HG02642 (cell line): ENCODE measurements at regions not wholly inside any gene's neighbourhood (a gene's known extent, or its start where the extent isn't known, plus 50 kb on each side); places are given as distances from the start of the nearest gene placed in this dataset.

ENCODE experiments used
- ATAC-seq: cut with Tn5 transposase; IDR thresholded peaks from one replicate; pipeline ENCODE4 v1.9.1; 2021; ENCODE audit warnings: mild to moderate bottlenecking; ENCODE audit not compliant: unreplicated experiment, poor library complexity

- ATAC-seq = no peak
Measured at GRCh38 chr21:14737284-14737691, 191.2 kb upstream of the SAMSN1 start.

DNA sequence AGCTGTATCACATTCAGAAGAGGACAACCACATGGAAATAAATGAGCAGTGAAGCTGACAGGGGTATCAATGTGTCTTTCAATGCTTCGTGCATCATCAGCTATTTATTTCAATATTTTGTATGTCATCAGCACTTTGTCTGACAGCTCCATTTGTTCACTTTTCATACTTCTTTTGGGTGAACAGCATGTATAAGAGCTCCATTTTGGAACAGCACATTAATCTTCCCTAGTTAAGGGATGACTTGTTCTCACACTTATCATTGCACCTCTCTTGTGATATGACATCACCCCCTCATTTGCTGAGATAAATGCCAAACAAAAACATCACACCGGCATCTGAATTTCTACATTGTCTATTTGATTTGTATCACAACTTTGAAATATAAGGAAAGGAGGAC lies 190.6 kb upstream of the SAMSN1 start:
- no peak for ATAC-seq

DNA sequence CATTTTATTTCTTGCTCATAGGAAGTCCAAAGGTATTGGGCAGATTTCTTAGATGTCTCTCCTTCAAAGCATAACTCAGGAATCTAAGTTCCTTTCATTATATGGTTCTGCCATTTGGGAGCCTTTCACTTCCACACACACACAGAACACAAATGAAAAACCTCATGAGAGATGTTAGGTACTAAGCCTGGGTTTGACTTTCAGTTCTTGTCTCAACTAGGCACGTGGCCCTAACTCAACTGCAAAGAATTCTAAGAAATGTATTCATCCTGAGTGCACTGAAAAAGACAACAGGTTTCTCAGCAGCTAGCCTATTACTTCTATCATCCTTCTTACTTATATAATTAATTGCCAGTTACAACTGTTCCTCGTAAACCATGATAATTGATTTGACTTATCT lies 190.0 kb upstream of the SAMSN1 start:
- ATAC-seq = peak; percentile 73

DNA sequence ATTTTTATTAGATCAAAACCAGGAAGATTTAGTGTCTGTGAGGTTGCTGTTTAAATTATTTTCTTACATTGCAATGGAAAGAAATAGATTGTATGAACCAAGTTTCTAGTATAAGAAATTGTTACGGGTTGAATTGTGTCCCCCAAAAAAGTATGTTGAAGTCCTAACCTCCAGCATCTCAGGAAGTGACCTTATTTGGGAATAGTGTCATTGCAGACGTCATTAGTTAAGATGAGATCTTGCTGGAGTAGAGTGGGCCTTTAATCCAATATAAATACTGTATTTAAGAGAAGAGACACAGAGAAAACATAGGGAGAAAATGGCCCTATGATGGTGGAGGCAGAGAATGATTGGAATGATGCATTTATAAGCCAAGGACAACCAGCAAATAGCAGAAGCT lies 188.7 kb upstream of the SAMSN1 start:
- no peak for ATAC-seq

DNA sequence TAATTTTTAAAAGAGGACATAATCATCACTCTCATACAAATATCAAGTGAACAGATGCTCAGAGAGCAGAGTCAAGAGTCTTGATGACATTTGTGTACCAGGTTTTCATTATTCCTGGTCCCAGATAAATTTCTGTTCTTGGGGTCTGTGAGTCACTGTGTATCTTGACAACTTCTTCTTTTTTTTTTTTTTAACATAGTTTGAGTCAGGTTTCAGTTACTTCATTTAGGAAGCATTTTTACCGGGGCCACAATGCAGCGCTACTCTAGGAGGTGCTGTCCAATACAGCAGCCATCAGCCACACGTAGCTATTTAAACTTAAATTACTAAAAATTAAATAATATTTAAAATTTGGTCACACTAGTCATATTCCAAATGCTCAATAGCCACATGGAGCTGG lies 188.1 kb upstream of the SAMSN1 start:
- no peak for ATAC-seq

GRCh38 chr21:14725219-14725618 lies 179.1 kb upstream of the SAMSN1 start:
- ATAC-seq = no peak

GRCh38 chr21:14722841-14723483 lies 176.8 kb upstream of the SAMSN1 start:
- no peak for ATAC-seq

- no peak for ATAC-seq
Measured at GRCh38 chr21:14720237-14720636, 174.1 kb upstream of the SAMSN1 start.

DNA sequence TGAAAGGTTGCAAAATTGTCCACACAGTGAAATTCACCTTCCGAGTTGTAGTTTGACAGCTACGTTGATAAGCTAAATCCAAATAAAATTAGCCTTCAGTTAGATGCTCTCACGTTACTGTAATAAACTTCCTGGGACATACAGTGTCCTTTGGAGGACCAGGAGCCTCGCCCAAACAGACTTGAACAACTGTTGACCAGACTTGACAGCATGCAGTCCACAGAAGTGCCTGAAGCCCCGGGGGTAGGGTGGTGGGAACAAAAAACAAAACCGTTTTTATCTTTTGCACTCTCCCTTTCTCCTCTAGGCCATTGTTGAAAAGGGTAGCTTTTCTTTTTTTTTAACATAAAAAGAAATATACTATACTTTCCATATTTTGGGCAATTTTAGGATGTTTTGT lies 172.8 kb upstream of the SAMSN1 start:
- no peak for ATAC-seq

DNA sequence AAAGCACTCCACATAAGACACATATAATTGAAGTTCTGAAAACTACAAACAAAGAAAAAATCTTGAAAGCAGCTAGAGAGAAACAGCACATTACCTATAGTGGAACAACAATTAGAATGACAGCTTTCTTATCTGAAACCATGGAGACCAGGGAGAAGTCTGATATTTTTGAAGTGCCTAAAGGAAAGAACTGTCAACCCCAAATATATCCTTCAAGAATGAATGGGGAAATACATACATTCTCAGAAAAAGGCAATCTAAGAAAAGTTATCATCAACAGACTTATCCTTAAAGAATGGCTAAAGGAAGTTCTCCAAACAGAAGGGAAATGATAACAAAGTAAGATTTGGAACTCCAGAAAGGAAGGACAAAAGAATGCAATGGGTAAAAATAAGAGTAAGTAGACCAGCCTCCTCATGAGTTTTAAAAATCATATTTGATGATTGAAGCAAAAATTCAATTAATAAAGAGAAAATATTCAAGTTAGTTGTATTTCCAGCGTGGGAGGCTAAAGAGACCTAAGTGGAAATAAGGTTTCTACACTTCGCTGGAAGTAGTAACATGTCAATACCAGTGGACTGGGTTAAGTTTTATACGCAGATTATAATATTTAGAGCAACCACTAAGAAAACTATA lies 170.8 kb upstream of the SAMSN1 start:
- ATAC-seq = no peak

DNA sequence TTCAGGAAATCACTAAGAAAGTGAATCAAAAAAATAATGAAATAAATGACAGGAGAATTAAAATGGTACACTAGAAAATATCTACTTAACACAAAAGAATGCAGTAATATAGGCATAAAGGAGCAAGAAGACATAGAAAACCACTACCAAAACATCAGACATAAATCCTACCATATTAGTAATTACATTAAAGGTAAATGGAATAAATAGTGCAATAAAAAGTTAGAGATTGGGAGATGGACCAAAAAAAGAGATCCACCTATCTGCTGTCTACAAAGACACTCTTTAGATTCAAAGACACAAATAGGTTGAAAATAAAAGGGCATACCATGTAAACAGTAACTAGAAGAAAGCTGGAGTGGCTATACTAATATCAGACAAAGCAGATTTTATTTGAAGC lies 167.0 kb upstream of the SAMSN1 start:
- ATAC-seq = no peak

DNA sequence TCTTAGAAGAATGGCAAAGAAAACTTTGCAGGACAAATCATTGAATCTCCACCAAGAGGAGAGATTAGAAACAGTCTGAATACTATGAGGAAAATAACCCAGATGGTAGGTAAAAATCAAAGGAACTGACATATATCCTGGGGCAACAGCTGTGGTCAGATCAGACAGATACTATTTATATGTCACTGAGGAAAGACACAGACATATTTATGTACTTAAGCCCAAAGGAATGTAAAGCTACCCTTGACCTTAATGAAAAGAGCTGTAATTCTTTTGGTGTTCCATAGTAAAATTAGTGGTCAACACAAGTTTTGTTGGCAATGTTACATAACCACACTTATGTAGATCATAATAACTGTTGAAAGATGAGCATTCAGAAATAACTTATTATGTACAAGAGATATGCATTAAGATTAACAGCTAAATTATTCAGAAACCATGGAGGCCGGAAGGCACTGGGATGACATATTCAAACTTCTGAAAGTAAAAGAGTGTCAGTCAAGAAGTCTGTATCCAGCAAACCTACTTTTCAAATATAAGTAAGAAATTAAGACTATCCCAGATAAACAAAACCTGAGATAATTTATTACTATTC lies 166.1 kb upstream of the SAMSN1 start:
- no peak for ATAC-seq

DNA sequence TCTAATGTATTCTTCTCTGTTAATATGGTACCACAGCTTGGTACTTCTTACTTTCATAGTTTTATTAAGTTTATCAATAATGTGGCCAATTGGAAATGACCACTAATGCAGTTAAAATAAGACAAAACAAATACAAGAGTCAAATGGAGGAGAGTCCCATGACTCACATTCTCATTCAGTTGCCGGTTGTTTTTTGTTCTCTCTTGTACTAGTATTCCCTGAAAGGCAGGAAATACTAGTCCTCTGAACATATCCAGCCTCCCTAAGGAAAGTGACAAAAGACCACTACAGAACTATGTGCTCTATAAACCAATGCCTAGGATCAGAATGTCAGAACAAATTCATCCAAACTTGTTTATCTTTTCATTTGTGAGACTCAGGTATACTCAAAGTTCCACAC lies 165.2 kb upstream of the SAMSN1 start:
- ATAC-seq = no peak

- ATAC-seq = no peak
Measured at GRCh38 chr21:14707511-14708020, 161.5 kb upstream of the SAMSN1 start.

DNA sequence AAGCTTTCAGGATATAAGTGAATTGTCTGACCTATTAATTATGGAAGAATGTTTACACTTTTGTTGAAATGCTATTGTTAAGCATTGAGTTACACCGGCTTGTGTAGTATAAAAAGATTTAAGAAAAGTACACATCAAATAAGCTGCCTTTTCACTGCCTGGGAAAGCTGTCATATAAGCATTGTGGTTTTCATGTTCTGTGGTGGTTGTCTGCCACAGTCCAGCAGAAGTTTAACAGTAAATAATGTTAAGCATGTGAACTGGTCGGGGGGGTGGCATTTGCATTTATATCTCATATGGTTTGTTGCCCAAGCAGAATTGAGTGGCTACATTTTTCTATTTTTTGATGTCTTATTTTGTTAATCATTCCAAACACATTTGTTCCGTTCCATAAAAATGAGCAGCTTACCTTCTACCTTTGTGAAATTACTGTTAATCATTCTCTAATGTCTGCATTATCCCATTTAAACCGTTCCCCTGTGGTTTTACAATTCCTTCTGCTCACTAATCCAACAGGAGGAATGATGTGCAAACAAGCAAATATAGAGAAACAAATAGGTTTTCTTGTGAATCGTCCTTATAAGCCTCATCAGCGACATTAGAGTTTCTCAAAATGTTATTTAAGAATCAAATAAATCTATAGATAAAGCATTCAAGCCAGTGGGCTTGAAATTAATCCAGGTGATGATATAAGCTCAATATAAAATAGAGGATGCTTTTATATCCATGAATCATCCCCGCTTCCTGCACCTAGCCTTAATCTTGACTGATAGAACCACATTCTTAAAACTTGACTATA lies 160.8 kb upstream of the SAMSN1 start:
- ATAC-seq = no peak

GRCh38 chr21:14699433-14700407 lies 153.6 kb upstream of the SAMSN1 start:
- no peak for ATAC-seq

GRCh38 chr21:14697769-14698168 lies 151.7 kb upstream of the SAMSN1 start:
- ATAC-seq = no peak

GRCh38 chr21:14694817-14695216 lies 148.7 kb upstream of the SAMSN1 start:
- no peak for ATAC-seq

GRCh38 chr21:14693997-14694396 lies 147.9 kb upstream of the SAMSN1 start:
- no peak for ATAC-seq

DNA sequence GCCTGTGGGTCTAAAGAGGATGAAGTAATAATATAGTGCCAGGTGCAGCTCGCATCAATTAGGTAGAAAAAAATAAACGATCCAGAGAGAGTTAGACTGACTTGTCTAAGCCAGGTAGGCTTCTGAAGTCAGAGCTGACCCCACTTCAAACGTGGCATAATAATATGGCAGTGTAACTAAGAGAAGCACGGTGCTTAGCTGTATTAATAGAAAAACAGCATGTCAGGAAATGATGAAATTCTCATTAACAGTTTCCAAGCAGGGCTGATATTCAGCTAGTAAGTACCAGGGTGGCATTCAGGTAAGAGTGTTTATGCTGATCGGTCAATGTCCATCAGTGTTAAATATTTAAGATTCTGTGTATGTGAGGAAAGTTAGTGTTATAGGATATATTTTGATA lies 145.8 kb upstream of the SAMSN1 start:
- no peak for ATAC-seq
